Psoas muscle (tissue), 7 donors: ENCODE measurements at regions not wholly inside any gene's neighbourhood (a gene's known extent, or its start where the extent isn't known, plus 50 kb on each side); places are given as distances from the start of the nearest gene placed in this dataset.

ENCODE experiments used
- ATAC-seq, 4 donors: fragments of 200-7000 bp; cut with Tn5 transposase; one replicate each; pipeline ENCODE4 v1.9.1; 2020; ENCODE audit warnings: moderate library complexity in 3 of 4, mild to moderate bottlenecking in 2 of 4
- DNase-seq, 2 donors: peaks; one replicate each; pipeline ENCODE4 v3.0.0-alpha.2; 2020
- H3K27ac ChIP-seq: fragments of 200-600 bp; one replicate; pipeline ENCODE4 v1.8.0; 2022
- H3K27me3 ChIP-seq, 3 donors: fragments of 200-600 bp in 1 of 3; one replicate each; pipeline versions ENCODE4 v1.6.1 to v1.8.0; 2013 to 2022; ENCODE audit warnings: low read length in 2 of 3, mild to moderate bottlenecking in 2 of 3, moderate library complexity in 1 of 3; ENCODE audit not compliant: insufficient read depth in 3 of 3
- H3K36me3 ChIP-seq, 2 donors: fragments of 200-600 bp in 1 of 2; one replicate each; pipeline versions ENCODE4 v1.6.1 to v1.8.0; 2013 to 2022; ENCODE audit warnings: low read depth in 1 of 2, mild to moderate bottlenecking in 1 of 2, moderate library complexity in 1 of 2; ENCODE audit not compliant: insufficient read depth in 1 of 2
- H3K4me1 ChIP-seq: fragments of 200-600 bp; one replicate; pipeline ENCODE4 v1.8.0; 2022
- H3K4me3 ChIP-seq: fragments of 200-600 bp; one replicate; pipeline ENCODE4 v1.8.0; 2022; ENCODE audit warnings: mild to moderate bottlenecking
- H3K9me3 ChIP-seq: fragments of 200-600 bp; one replicate; pipeline ENCODE4 v1.8.0; 2022
- CTCF ChIP-seq: fragments of 200-600 bp; IDR thresholded peaks from one replicate; pipeline ENCODE4 v1.8.0; 2022; ENCODE audit warnings: antibody characterized with exemption
- WGBS, 3 donors: extraction: QIAGEN DNeasy Blood & Tissue Kit; methylation state at CpG; one replicate each; pipeline versions ENCODE4 v1.1.6 to v1.1.7; 2013; 5-methylcytosine and 5-hydroxymethylcytosine counted together
- intact Hi-C, 2 donors: fragments of 100-400 bp; cut with DNase I; formaldehyde crosslinking; loops; one replicate each; pipeline versions ENCODE4 v1.11.0 to v1.14.2; 2022
- donor health status: healthy with polysubstance abuse.
- donor health status: DM: no; HTN: no; CAD: no; lungs with moderate emphysema.
- donor health status: Bipolar disorder and iron deficiency.
- donor health status: healthy.
- donor health status: DM: yes; HTN: yes; CAD: no.
- donor health status: DM: no; HTN: no; CAD: no.
- donor health status: DM: yes; HTN: yes; CAD: no.

- intact Hi-C loops: no loop called here
- no peak for ATAC-seq
- 7 to 14% (median 10%) methylated on average over 3 of the region's 3 CpGs for WGBS, 3 donors
Measured at GRCh38 chr16:47787696-47788095, 326.6 kb downstream of the PHKB start.

GRCh38 chr16:47781673-47782072 lies 320.5 kb downstream of the PHKB start:
- DNase-seq: no peak
- Histone ChIP-seq H3K27ac (no peak overlapping the region), H3K9me3 (no peaks in the 10 kb centered on the region), H3K36me3 (no peaks in the 10 kb centered on the region), H3K4me1 (no peaks in the 10 kb centered on the region), H3K4me3 (no peak overlapping the region), H3K27me3 (peaks cover 0 to 2% (median 0%) of the 10 kb centered on the region in 3 donors)
- TF ChIP-seq CTCF: no peak
- intact Hi-C loops: no loop called here
- ATAC-seq: no peak
- WGBS, 3 donors: 78 to 84% (median 81%) methylated on average over 5 of the region's 5 CpGs

More at GRCh38 chr16:47787696-47788095, 326.6 kb downstream of the PHKB start:
- H3K4me3 ChIP-seq: no peak overlapping the region
- H3K27me3 ChIP-seq: peaks cover 0 to 2% (median 0%) of the 10 kb centered on the region in 3 donors
- peaks cover 6% of the 10 kb centered on the region for H3K9me3 ChIP-seq
- no peaks in the 10 kb centered on the region for H3K36me3 ChIP-seq
- no peak for DNase-seq
- no peak for TF ChIP-seq CTCF
- H3K4me1 ChIP-seq: no peaks in the 10 kb centered on the region
- no peak overlapping the region for H3K27ac ChIP-seq

GRCh38 chr16:47780213-47780875 lies 319.2 kb downstream of the PHKB start:
- intact Hi-C loops: no loop called here
- ATAC-seq (no peak), DNase-seq (no peak)
- WGBS, 3 donors: 53 to 56% (median 56%) methylated on average over 8 of the region's 8 CpGs
- H3K4me3 ChIP-seq: no peak overlapping the region
- no peak for TF ChIP-seq CTCF
- no peak overlapping the region for H3K27ac ChIP-seq
- no peaks in the 10 kb centered on the region for H3K4me1 ChIP-seq
- no peaks in the 10 kb centered on the region for H3K36me3 ChIP-seq
- no peaks in the 10 kb centered on the region for H3K27me3 ChIP-seq
- H3K9me3 ChIP-seq: no peaks in the 10 kb centered on the region

GRCh38 chr16:47779201-47780016 lies 318.3 kb downstream of the PHKB start:
- H3K9me3 ChIP-seq: no peaks in the 10 kb centered on the region
- no peak for ATAC-seq
- intact Hi-C loops: no loop called here
- DNase-seq: no peak
- no peak overlapping the region for H3K27ac ChIP-seq
- peak overlapping the region; percentile 46 for H3K4me3 ChIP-seq
- no peaks in the 10 kb centered on the region for H3K4me1 ChIP-seq
- no peaks in the 10 kb centered on the region for H3K36me3 ChIP-seq
- WGBS, 3 donors: 41 to 52% (median 46%) methylated on average over 7 of the region's 7 CpGs
- no peaks in the 10 kb centered on the region for H3K27me3 ChIP-seq
- TF ChIP-seq CTCF: no peak
